PFSK-1 (cell line): ENCODE measurements at regions not wholly inside any gene's neighbourhood (a gene's known extent, or its start where the extent isn't known, plus 50 kb on each side); places are given as distances from the start of the nearest gene placed in this dataset.

Source experiments
- FOXP2 ChIP-seq: optimal IDR thresholded peaks from 2 replicates; pipeline ENCODE3; 2011; ENCODE audit warnings: borderline replicate concordance, control low read depth, inconsistent platforms; ENCODE audit not compliant: insufficient read depth; ENCODE audit errors: extremely low read length, extremely low read depth
- POLR2AphosphoS5 ChIP-seq: IDR thresholded peaks from 2 replicates; pipeline ENCODE4 v1.6.1; 2012; ENCODE audit warnings: low read depth, mild to moderate bottlenecking, control low read depth, low read length, moderate library complexity
- SIN3A ChIP-seq: IDR thresholded peaks from 2 replicates; pipeline ENCODE4 v1.6.1; 2012; ENCODE audit warnings: mild to moderate bottlenecking, low read length, moderate library complexity, borderline replicate concordance; ENCODE audit not compliant: insufficient read depth
- TAF1 ChIP-seq: IDR thresholded peaks from 2 replicates; pipeline ENCODE4 v1.6.1; 2012; ENCODE audit warnings: low read length, control low read depth, borderline replicate concordance; ENCODE audit not compliant: insufficient read depth
- TF ChIP-seq, protein P1 (sequence below), 2 experiments: IDR thresholded peaks; 2 replicates each; pipeline versions ENCODE4 v1.6.1 to v1.8.0; 2011 to 2012; ENCODE audit warnings: low read depth in 2 of 2, low read length in 2 of 2, control low read depth in 1 of 2, inconsistent platforms in 1 of 2, mild to moderate bottlenecking in 1 of 2, moderate library complexity in 1 of 2; ENCODE audit not compliant: insufficient read depth in 1 of 2

DNA sequence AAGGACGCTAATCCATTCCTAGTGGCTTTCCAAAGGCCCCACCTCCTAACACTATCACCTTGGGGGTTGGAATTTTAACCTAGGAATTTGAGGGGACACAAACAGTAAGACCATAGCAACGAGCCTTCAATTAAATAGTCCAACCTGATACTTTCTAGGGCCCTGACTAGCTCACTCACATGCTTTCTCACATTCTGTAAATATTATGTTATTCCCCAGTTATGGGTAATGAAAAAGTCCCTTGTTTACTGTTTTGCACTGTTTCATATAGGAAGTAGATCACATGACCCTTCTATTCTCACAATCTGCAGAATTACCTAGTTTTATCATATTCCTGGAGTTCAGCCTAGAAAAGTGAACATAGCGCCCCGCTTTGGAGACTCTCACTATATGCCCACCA, 1212.1 kb upstream of the ACVR2A start:
- TF ChIP-seq, protein P1, sequence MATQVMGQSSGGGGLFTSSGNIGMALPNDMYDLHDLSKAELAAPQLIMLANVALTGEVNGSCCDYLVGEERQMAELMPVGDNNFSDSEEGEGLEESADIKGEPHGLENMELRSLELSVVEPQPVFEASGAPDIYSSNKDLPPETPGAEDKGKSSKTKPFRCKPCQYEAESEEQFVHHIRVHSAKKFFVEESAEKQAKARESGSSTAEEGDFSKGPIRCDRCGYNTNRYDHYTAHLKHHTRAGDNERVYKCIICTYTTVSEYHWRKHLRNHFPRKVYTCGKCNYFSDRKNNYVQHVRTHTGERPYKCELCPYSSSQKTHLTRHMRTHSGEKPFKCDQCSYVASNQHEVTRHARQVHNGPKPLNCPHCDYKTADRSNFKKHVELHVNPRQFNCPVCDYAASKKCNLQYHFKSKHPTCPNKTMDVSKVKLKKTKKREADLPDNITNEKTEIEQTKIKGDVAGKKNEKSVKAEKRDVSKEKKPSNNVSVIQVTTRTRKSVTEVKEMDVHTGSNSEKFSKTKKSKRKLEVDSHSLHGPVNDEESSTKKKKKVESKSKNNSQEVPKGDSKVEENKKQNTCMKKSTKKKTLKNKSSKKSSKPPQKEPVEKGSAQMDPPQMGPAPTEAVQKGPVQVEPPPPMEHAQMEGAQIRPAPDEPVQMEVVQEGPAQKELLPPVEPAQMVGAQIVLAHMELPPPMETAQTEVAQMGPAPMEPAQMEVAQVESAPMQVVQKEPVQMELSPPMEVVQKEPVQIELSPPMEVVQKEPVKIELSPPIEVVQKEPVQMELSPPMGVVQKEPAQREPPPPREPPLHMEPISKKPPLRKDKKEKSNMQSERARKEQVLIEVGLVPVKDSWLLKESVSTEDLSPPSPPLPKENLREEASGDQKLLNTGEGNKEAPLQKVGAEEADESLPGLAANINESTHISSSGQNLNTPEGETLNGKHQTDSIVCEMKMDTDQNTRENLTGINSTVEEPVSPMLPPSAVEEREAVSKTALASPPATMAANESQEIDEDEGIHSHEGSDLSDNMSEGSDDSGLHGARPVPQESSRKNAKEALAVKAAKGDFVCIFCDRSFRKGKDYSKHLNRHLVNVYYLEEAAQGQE (IDR thresholded peaks at IDR 0.05; ENCODE audit: insufficient read depth in 1 of 2, low read depth in 2 of 2, low read length in 2 of 2): no peak
- TF ChIP-seq FOXP2 (no peak), POLR2AphosphoS5 (no peak), TAF1 (no peak), SIN3A (no peak)

DNA sequence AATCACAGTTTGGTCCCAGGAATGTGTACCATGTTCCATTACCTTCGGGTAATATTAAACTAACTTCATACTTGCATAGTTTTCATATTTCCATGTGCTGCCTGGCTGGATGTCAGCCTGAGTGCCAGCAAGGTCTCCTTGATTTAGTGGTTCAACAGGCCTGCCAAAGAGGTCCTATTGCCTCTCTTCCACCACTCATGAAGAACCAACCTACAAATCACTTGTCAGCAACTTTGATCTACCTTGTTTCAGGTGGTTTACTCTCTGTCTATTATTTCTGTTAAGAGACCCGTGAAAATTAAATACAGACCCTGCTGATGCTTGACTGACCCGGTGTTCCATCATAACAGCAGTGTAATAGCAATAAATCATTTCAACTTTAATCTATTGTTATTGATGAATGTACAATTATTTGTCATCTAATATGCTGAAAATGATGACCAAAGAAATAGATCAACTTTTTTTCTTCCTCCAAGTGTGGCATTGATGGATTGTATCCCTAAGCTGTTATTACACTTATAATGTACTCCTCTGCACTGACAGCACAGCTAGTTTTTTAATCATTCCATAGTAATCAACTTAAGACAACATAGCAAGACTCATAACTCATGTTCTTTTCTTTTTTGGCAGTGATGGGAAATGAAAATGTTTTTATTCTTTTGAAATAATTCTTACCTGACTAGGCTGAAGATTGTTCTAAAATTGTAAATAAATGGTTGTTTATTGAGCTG, 1220.2 kb upstream of the ACVR2A start:
- TF ChIP-seq TAF1 (no peak), POLR2AphosphoS5 (no peak), FOXP2 (no peak)

DNA sequence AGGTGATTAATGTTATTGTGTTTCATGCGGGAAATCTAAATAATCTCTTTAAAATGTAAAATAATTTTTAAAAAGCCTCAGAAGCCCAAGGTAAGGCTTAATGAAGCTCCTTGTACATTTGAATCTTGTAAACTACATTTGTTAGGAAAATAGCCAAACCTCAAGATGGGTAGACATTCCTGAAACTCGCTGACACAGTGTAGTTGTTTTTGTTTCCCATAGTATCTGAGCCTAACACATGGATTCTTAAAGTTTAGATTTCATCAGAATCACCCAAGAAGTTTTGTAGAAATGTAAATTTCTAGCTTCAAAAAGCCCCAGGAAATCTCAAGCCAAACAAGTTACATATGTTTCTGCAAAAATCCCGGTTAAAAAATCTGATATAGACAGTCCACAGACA, 1221.1 kb upstream of the ACVR2A start:
- no peak for TF ChIP-seq FOXP2
- no peak for TF ChIP-seq POLR2AphosphoS5

DNA sequence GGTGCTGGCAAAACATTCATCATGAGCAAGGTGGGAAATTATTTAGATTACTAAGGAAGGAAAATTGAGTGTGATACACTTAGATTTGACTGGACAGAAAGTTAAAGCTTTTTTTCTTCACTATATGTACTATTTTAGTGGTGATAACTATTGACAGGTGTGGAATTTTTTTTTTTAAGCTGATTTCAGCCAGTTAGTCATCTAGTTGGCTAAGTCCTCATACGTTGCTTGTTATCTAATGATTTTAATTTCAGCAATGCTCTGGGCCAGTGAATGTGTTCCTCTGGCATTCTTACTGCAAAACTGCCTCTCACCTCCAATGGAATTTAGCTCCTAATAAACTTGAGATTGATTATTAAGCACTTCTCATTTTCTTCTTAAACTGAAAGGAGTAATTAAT, 1223.2 kb upstream of the ACVR2A start:
- TF ChIP-seq SIN3A: no peak
- no peak for TF ChIP-seq FOXP2
- TF ChIP-seq POLR2AphosphoS5: no peak
- TF ChIP-seq, protein P1 (IDR thresholded peaks at IDR 0.05; ENCODE audit: insufficient read depth in 1 of 2, low read depth in 2 of 2, low read length in 2 of 2): no peak
- no peak for TF ChIP-seq TAF1

DNA sequence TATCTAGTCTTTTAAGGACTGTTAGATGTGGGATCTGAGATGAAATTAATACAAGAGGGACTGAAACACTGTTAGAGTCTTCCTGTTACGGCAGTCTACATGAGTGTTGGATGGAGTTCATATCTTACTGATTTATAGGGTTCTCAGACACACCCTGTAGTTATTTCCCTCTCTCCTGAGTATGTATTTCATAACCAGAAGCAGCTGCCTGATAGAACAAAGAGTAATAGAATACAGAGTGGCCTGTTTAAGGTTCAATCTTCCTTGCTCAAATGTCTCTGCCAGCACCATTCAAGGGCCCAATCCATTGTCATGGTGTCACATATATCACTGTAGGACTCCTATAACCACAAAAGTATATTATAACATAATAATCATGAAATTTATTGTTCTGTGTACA, 1229.1 kb upstream of the ACVR2A start:
- no peak for TF ChIP-seq FOXP2
- no peak for TF ChIP-seq POLR2AphosphoS5
- TF ChIP-seq TAF1: no peak

DNA sequence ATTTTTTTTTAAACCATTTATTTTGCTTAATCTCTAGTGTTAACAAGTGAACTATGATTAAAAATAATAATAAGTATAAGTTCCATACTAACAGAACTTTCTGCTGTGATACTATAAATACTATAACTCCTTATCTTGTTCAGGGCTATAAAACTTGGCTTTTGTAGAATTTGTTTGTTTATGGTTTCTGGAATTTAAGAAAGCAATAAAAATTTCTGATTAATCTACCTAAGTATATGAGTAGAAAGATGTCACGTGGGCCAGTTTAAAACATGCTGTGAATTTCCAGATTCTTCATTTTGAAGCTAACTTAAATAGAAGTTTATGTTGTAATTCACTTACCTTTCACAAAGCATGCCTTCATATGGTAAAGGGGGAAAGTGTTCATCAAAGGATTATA, 1236.3 kb upstream of the ACVR2A start:
- TF ChIP-seq, protein P1 (IDR thresholded peaks at IDR 0.05; ENCODE audit: insufficient read depth in 1 of 2, low read depth in 2 of 2, low read length in 2 of 2): no peak
- no peak for TF ChIP-seq SIN3A
- TF ChIP-seq TAF1: no peak
- no peak for TF ChIP-seq FOXP2
- no peak for TF ChIP-seq POLR2AphosphoS5
